ENCODE measurements at regions not wholly inside any gene's neighbourhood (a gene's known extent, or its start where the extent isn't known, plus 50 kb on each side); places are given as distances from the start of the nearest gene placed in this dataset.
A peak's percentile ranks its signal among the peaks of the same experiment; 100 is the strongest.

DNA sequence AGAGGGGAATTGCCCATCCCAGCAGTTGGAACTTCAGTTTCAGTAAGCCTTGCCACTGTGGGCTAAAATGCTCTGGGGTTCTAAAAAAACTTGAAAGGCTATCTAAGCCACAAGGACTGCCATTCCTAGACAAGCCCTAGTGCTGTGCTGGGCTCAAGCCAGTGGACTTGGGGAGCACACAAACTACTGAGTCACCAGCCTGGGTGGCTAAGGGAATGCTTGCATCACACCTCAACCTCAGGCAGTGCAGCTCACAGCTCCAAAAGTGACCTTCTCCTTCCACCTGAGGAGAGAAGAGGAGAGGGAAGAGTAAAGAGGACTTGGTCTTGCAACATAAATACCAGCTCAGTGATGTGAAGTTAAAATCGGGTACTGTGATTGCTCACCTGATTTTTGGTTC, 116.7 kb upstream of the GLRA2 start:
- Histone ChIP-seq H3K27me3 (ENCODE audit: control insufficient read depth, insufficient read depth, low read length) (no peaks in the 10 kb centered on the region), H3K36me3 (ENCODE audit: control insufficient read depth, insufficient read depth, low read length) (no peaks in the 10 kb centered on the region), H3K4me3 (ENCODE audit: low read depth, low read length) (no peak overlapping the region)
- DNase-seq (ENCODE audit: low read depth), result no peak
- TF ChIP-seq, protein P1, sequence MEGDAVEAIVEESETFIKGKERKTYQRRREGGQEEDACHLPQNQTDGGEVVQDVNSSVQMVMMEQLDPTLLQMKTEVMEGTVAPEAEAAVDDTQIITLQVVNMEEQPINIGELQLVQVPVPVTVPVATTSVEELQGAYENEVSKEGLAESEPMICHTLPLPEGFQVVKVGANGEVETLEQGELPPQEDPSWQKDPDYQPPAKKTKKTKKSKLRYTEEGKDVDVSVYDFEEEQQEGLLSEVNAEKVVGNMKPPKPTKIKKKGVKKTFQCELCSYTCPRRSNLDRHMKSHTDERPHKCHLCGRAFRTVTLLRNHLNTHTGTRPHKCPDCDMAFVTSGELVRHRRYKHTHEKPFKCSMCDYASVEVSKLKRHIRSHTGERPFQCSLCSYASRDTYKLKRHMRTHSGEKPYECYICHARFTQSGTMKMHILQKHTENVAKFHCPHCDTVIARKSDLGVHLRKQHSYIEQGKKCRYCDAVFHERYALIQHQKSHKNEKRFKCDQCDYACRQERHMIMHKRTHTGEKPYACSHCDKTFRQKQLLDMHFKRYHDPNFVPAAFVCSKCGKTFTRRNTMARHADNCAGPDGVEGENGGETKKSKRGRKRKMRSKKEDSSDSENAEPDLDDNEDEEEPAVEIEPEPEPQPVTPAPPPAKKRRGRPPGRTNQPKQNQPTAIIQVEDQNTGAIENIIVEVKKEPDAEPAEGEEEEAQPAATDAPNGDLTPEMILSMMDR (IDR thresholded peaks at IDR 0.05; ENCODE audit: insufficient read depth, low read length, poor library complexity, severe bottlenecking), result no peak

DNA sequence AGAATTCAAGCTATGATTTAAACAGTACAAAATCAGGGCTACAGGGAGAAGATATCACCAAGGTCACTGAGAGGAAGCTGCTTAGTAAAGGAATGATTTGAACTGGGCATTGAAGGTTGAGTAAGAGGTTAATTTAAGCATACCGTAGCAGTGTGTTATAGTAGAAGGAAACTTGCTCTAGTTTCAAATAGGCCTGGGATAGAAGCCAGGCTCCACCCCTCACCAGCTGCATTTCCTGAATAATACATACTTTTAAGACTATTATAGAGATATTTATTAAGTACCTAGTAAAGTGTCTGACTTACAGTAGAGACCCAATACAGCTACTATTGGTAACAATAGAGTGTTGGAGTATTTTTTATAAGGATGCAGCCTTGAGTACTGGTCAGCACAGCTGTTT, 118.0 kb upstream of the GLRA2 start:
- no peaks in the 10 kb centered on the region for H3K27me3 ChIP-seq (ENCODE audit: control insufficient read depth, insufficient read depth, low read length)
- no peaks in the 10 kb centered on the region for H3K36me3 ChIP-seq (ENCODE audit: control insufficient read depth, insufficient read depth, low read length)
- no peak overlapping the region for H3K4me3 ChIP-seq (ENCODE audit: low read depth, low read length)
- TF ChIP-seq, protein P1 (IDR thresholded peaks at IDR 0.05; ENCODE audit: insufficient read depth, low read length, poor library complexity, severe bottlenecking), result no peak
- DNase-seq (ENCODE audit: low read depth), result no peak

DNA sequence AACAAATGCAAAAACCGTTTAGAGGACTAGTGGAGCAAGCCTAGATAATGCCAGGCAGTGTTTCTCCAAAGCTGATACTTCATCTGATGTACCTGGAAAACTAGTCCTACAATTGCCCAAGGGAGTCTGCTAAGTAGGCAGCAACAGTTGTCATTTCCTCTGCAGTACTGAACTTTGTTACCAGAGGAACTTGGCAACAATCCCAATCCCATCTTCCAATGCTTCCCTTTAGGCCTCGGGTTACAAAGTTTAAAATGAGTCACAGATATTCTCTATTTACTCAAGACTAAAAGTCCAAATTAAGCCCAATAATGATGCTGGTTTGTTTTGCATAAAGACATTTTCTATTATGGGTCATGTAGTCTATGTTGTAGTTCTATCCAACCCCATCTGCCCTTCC, 120.0 kb upstream of the GLRA2 start:
- no peaks in the 10 kb centered on the region for H3K27me3 ChIP-seq (ENCODE audit: control insufficient read depth, insufficient read depth, low read length)
- DNase-seq (ENCODE audit: low read depth), result no peak

DNA sequence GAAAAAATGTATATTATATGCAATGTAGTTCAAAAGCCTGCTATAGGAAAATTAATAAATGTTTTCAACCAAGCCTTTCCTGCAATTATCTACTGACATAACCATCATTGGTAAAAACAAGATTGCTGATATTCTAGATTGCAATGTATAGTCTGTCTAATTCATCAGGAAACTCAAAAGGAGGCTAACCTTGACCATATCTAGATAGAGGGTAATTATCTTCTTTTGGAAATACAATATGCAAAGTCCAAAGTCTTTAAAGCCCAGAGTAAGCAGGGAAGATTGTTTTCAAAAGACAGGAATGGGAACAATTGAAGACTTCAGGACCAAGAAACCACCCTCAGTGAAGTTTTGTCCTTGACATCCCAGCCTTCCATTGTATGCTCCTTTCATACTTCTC, 123.1 kb upstream of the GLRA2 start:
- Histone ChIP-seq H3K36me3 (ENCODE audit: control insufficient read depth, insufficient read depth, low read length) (no peaks in the 10 kb centered on the region), H3K4me3 (ENCODE audit: low read depth, low read length) (no peak overlapping the region), H3K27me3 (ENCODE audit: control insufficient read depth, insufficient read depth, low read length) (no peaks in the 10 kb centered on the region)
- DNase-seq (ENCODE audit: low read depth), result no peak
- TF ChIP-seq, protein P1 (IDR thresholded peaks at IDR 0.05; ENCODE audit: insufficient read depth, low read length, poor library complexity, severe bottlenecking), result no peak

More for the DNA sequence above, 120.0 kb upstream of the GLRA2 start:
- TF ChIP-seq, protein P1 (IDR thresholded peaks at IDR 0.05; ENCODE audit: insufficient read depth, low read length, poor library complexity, severe bottlenecking), result no peak
- Histone ChIP-seq H3K36me3 (ENCODE audit: control insufficient read depth, insufficient read depth, low read length) (no peaks in the 10 kb centered on the region), H3K4me3 (ENCODE audit: low read depth, low read length) (no peak overlapping the region)

DNA sequence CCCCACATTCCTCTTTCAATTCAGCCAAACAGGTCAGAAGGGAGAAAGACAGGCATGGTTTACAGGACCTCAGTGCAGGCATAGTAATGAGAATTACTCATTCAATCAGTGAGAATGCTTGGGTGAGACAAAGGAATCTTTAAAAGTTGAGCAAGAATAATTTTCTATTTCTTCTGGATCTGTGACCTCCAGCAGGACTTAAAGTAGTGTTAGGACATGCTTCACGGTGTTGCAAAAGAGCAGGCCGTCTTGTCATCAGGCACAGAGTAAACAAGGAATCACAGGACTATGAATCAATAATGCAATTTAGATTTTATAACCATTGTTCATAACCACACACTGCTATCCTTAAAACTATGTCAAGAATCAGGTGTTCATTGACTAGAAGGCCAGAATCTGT, 130.6 kb upstream of the GLRA2 start:
- peak; percentile 19 for DNase-seq (ENCODE audit: low read depth)
- TF ChIP-seq, protein P1 (IDR thresholded peaks at IDR 0.05; ENCODE audit: insufficient read depth, low read length, poor library complexity, severe bottlenecking), result no peak
- Histone ChIP-seq H3K27me3 (ENCODE audit: control insufficient read depth, insufficient read depth, low read length) (no peaks in the 10 kb centered on the region), H3K36me3 (ENCODE audit: control insufficient read depth, insufficient read depth, low read length) (no peaks in the 10 kb centered on the region), H3K4me3 (ENCODE audit: low read depth, low read length) (no peak overlapping the region)

DNA sequence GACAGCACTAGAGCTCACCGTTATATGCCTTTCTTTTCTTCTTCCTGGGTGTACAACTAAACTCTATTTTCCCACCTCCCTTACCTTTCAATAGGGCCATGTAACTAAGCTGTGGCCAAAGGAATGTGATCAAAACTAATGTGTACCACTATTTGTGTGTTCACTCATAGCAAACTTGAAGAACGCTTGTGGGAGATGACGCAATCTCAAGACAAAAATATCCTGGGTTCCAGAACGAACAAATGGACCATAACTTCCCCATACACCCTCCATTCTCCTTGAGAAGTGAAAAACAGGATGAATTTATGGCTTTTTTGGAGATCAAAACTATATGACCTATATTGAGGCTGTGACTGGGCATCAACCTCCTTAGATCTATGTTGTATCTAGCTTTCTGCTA, 139.7 kb upstream of the GLRA2 start:
- TF ChIP-seq, protein P1 (IDR thresholded peaks at IDR 0.05; ENCODE audit: insufficient read depth, low read length, poor library complexity, severe bottlenecking), result no peak
- no peaks in the 10 kb centered on the region for H3K27me3 ChIP-seq (ENCODE audit: control insufficient read depth, insufficient read depth, low read length)
- H3K36me3 ChIP-seq (ENCODE audit: control insufficient read depth, insufficient read depth, low read length), result no peaks in the 10 kb centered on the region
- DNase-seq (ENCODE audit: low read depth), result no peak
- H3K4me3 ChIP-seq (ENCODE audit: low read depth, low read length), result no peak overlapping the region

Measured in kidney epithelial cell (primary cell).